SK-N-DZ (cell line): ENCODE measurements at regions not wholly inside any gene's neighbourhood (a gene's known extent, or its start where the extent isn't known, plus 50 kb on each side); places are given as distances from the start of the nearest gene placed in this dataset.
"Not testable (repeated sequence)": the region's sequence is repeated elsewhere in the genome, so short reads cannot be mapped to it uniquely, and the experiment has no call there.

ENCODE experiments used
- DNase-seq: peaks from one replicate; pipeline ENCODE4 v3.0.0-alpha.2; 2015; ENCODE audit warnings: low spot score

- DNase-seq, result no peak
Observed at GRCh38 chr5:109630093-109630492, 59.6 kb upstream of the MAN2A1 start.

- DNase-seq, result no peak
Observed at GRCh38 chr5:109628591-109628990, 61.1 kb upstream of the MAN2A1 start.

GRCh38 chr5:109621266-109621665 lies 68.5 kb upstream of the MAN2A1 start:
- not testable (repeated sequence) for DNase-seq

- DNase-seq, result no peak
Observed at GRCh38 chr5:109620651-109621050, 69.1 kb upstream of the MAN2A1 start.

- no peak for DNase-seq
Observed at GRCh38 chr5:109619606-109620005, 70.1 kb upstream of the MAN2A1 start.

- no peak for DNase-seq
Observed at GRCh38 chr5:109619021-109619460, 70.7 kb upstream of the MAN2A1 start.

- no peak for DNase-seq
Observed at GRCh38 chr5:109614981-109615380, 74.7 kb upstream of the MAN2A1 start.

- DNase-seq, result no peak
Observed at GRCh38 chr5:109614301-109614700, 75.4 kb upstream of the MAN2A1 start.

GRCh38 chr5:109612278-109612905 lies 77.3 kb upstream of the MAN2A1 start:
- no peak for DNase-seq

- peak; percentile 61 for DNase-seq
Observed at GRCh38 chr5:109611505-109611904, 78.2 kb upstream of the MAN2A1 start.

- no peak for DNase-seq
Observed at GRCh38 chr5:109611061-109611460, 78.7 kb upstream of the MAN2A1 start.

GRCh38 chr5:109610581-109610980 lies 79.1 kb upstream of the MAN2A1 start:
- DNase-seq, result no peak

- no peak for DNase-seq
Observed at GRCh38 chr5:109605207-109605730, 84.5 kb upstream of the MAN2A1 start.

- no peak for DNase-seq
Observed at GRCh38 chr5:109604758-109605157, 85.0 kb upstream of the MAN2A1 start.

- no peak for DNase-seq
Observed at GRCh38 chr5:109601736-109602135, 88.0 kb upstream of the MAN2A1 start.

- DNase-seq, result no peak
Observed at GRCh38 chr5:109597893-109598292, 91.8 kb upstream of the MAN2A1 start.

- DNase-seq, result no peak
Observed at GRCh38 chr5:109594217-109594616, 95.5 kb upstream of the MAN2A1 start.

GRCh38 chr5:109590799-109591198 lies 98.9 kb upstream of the MAN2A1 start:
- no peak for DNase-seq

- no peak for DNase-seq
Observed at GRCh38 chr5:109589986-109590385, 99.7 kb upstream of the MAN2A1 start.

- DNase-seq, result no peak
Observed at GRCh38 chr5:109589239-109589638, 100.5 kb upstream of the MAN2A1 start.

GRCh38 chr5:109588281-109589035 lies 101.3 kb upstream of the MAN2A1 start:
- no peak for DNase-seq

- DNase-seq, result peak; percentile 49
Observed at GRCh38 chr5:109584986-109585599, 104.6 kb upstream of the MAN2A1 start.

- no peak for DNase-seq
Observed at GRCh38 chr5:109580225-109580624, 109.5 kb upstream of the MAN2A1 start.
